ENCODE measurements at regions not wholly inside any gene's neighbourhood (a gene's known extent, or its start where the extent isn't known, plus 50 kb on each side); places are given as distances from the start of the nearest gene placed in this dataset.

- TF ChIP-seq CTCF (IDR thresholded peaks at IDR 0.05; ENCODE audit: borderline replicate concordance, insufficient read depth, low read depth, low read length): no peak
- H3K4me3 ChIP-seq (ENCODE audit: low read depth, low read length): no peak overlapping the region
Observed at GRCh38 chr10:131616040-131616439, 284.8 kb upstream of the PPP2R2D start.

- no peak for TF ChIP-seq CTCF (IDR thresholded peaks at IDR 0.05; ENCODE audit: borderline replicate concordance, insufficient read depth, low read depth, low read length)
- no peak overlapping the region for H3K4me3 ChIP-seq (ENCODE audit: low read depth, low read length)
Observed at GRCh38 chr10:131617113-131617858, 283.5 kb upstream of the PPP2R2D start.

GRCh38 chr10:131618587-131619267 is 282.1 kb upstream of the PPP2R2D start:
- no peak overlapping the region for H3K4me3 ChIP-seq (ENCODE audit: low read depth, low read length)
- TF ChIP-seq CTCF (IDR thresholded peaks at IDR 0.05; ENCODE audit: borderline replicate concordance, insufficient read depth, low read depth, low read length): no peak

DNA sequence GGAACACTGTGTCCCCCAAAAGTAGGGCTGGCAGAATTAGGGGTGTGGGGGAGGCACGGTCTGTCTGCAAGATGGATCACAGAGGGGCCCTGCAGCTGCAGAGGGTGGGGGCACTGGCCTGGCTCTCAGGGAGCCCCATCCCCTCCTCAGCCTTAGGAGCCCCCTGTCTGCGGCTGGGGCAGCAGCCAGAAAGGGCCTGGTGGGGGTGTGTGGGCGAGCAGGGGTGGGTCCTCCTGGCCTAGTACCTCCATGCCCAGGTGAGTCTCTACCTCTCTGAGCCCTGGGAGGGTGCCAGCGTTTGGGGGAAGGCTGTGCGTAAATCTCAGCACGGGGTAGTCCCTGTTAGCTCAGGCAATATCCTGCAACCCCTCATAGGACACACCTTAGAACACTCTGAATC is 280.5 kb upstream of the PPP2R2D start:
- H3K4me3 ChIP-seq (ENCODE audit: low read depth, low read length): no peak overlapping the region
- no peak for TF ChIP-seq CTCF (IDR thresholded peaks at IDR 0.05; ENCODE audit: borderline replicate concordance, insufficient read depth, low read depth, low read length)

DNA sequence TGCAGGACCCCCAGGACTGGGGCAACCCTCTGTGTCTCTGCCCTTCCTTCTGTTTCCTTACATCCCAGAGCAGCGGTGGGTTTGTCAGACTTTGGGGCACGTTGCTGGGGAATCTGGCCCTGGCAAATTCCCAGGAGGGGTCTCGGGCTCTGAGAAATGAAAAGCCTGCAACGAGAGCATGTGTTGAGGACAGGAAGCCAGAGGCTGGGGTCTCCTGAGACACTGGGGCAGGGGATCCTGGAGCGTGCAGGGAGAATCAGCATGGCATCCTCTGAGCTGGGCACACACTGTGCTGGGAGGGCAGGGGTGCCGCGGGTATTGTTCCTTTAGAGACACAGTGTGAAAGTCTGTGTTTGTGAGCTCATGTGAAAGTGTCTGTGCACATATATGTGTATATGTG is 279.9 kb upstream of the PPP2R2D start:
- no peak for TF ChIP-seq CTCF (IDR thresholded peaks at IDR 0.05; ENCODE audit: borderline replicate concordance, insufficient read depth, low read depth, low read length)
- no peak overlapping the region for H3K4me3 ChIP-seq (ENCODE audit: low read depth, low read length)

DNA sequence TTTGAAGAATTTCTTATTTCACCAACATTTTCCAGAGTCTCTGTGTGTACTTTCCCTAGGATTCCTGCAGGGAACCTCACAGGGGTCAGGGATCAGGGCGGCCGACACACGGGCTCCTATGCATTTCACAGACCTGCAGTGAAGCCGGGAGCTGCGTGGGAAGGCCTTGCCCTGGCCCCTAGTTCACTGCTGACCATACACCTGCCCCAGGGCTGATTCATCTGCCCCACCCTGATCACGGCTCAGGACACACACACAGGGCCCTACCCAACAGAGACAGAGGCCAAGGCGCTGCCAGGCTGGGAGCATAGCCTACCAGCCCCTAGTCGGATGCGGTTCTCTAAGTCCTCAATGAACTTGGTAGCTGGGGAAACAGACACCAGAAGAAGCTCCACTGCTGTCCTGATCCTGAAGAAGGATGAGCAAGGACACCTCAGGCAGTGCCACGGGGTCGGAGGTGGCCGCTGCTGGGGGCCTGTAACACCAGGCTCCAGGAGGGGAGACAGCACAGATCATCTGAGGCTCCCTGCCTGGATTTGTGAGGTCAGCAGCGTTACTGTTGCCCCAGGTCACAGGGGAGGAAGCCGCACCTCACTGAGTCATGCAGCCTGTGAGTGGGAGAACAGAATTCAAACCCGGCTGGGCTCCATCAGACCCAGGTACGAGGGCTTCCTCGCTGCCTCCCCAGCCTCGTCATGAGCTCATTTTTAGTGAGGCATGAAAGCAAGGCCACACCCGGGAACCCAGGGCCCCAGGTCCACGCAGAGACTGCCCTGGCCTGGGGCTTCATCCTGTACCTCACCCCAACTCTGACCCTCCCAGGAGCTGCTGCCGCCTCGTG is 278.8 kb upstream of the PPP2R2D start:
- TF ChIP-seq CTCF (IDR thresholded peaks at IDR 0.05; ENCODE audit: borderline replicate concordance, insufficient read depth, low read depth, low read length): no peak
- no peak overlapping the region for H3K4me3 ChIP-seq (ENCODE audit: low read depth, low read length)
